Neural cell (in vitro differentiated cells): ENCODE measurements at regions not wholly inside any gene's neighbourhood (a gene's known extent, or its start where the extent isn't known, plus 50 kb on each side); places are given as distances from the start of the nearest gene placed in this dataset.

ENCODE experiments used
- H2AFZ ChIP-seq: fragments of 200-600, 300-800 bp; sonication (generic), shearing (Covaris generic); 2 replicates; pipeline ENCODE4 v1.6.0; 2014; ENCODE audit warnings: low read depth, mild to moderate bottlenecking, antibody characterized with exemption, low read length, moderate library complexity
- H3F3A ChIP-seq: fragments of 200-600 bp; shearing (Covaris generic); 2 replicates; pipeline ENCODE4 v1.6.1; 2016; ENCODE audit warnings: mild to moderate bottlenecking, moderate library complexity, mixed read lengths, antibody characterized with exemption, low read length; ENCODE audit not compliant: insufficient read depth, poor library complexity, severe bottlenecking
- H3K27ac ChIP-seq: fragments of 200-600, 300-800 bp; sonication (generic), shearing (Covaris generic); 2 replicates; pipeline ENCODE4 v1.5.1; 2014; ENCODE audit warnings: mild to moderate bottlenecking, low read length, moderate library complexity
- H3K27me3 ChIP-seq: fragments of 300-800, 200-600 bp; sonication (generic), shearing (Covaris generic); 2 replicates; pipeline ENCODE4 v1.6.0; 2014; ENCODE audit warnings: mild to moderate bottlenecking, low read depth, low read length, moderate library complexity; ENCODE audit not compliant: insufficient read depth
- H3K36me3 ChIP-seq: fragments of 300-800, 200-600 bp; sonication (generic), shearing (Covaris generic); 2 replicates; pipeline ENCODE4 v1.5.1; 2014; ENCODE audit warnings: mild to moderate bottlenecking, antibody characterized with exemption, low read length, moderate library complexity; ENCODE audit not compliant: insufficient read depth
- H3K4me2 ChIP-seq: fragments of 300-800, 200-600 bp; sonication (generic), shearing (Covaris generic); 2 replicates; pipeline ENCODE4 v1.6.0; 2014; ENCODE audit warnings: mild to moderate bottlenecking, low read length
- H3K4me3 ChIP-seq: fragments of 300-800, 200-600 bp; sonication (generic), shearing (Covaris generic); 2 replicates; pipeline ENCODE4 v1.5.1; 2014; ENCODE audit warnings: mild to moderate bottlenecking, low read length, moderate library complexity
- H3K79me2 ChIP-seq: fragments of 200-600 bp; shearing (Covaris generic); replicated peaks from 2 replicates; pipeline ENCODE4 v1.6.0; 2014; ENCODE audit warnings: mild to moderate bottlenecking, low read length, moderate library complexity; ENCODE audit not compliant: insufficient read depth
- H3K9ac ChIP-seq: fragments of 300-800, 200-600 bp; sonication (generic), shearing (Covaris generic); 2 replicates; pipeline ENCODE4 v1.6.1; 2016; ENCODE audit warnings: mild to moderate bottlenecking, low read length, mixed read lengths
- H3K9me2 ChIP-seq: fragments of 200-600 bp; shearing (Covaris generic); 2 replicates; pipeline ENCODE4 v1.6.1; 2016; ENCODE audit warnings: mild to moderate bottlenecking, low read length, mixed read lengths; ENCODE audit not compliant: insufficient read depth
- H3K9me3 ChIP-seq: fragments of 200-600, 300-800 bp; sonication (generic), shearing (Covaris generic); 2 replicates; pipeline ENCODE4 v1.6.1; 2016; ENCODE audit warnings: mild to moderate bottlenecking, mixed run types, low read length, moderate library complexity, mixed read lengths
- H4K20me1 ChIP-seq: fragments of 200-600 bp; shearing (Covaris generic); 2 replicates; pipeline ENCODE4 v1.6.1; 2016; ENCODE audit warnings: mild to moderate bottlenecking, mixed run types; ENCODE audit not compliant: insufficient read depth
- CTCF ChIP-seq: fragments of 450-650 bp; IDR thresholded peaks from 2 replicates; pipeline ENCODE4 v1.5.1; 2014; ENCODE audit warnings: antibody characterized with exemption, mild to moderate bottlenecking, moderate library complexity; ENCODE audit not compliant: poor library complexity, severe bottlenecking
- EP300 ChIP-seq: fragments of 450-650 bp; conservative IDR thresholded peaks from 2 replicates; pipeline ENCODE4 v1.6.1; 2014; ENCODE audit warnings: antibody characterized with exemption, mild to moderate bottlenecking, moderate library complexity; ENCODE audit not compliant: poor library complexity, severe bottlenecking
- EZH2 ChIP-seq: fragments of 200-600, 300-800 bp; shearing (Covaris generic), sonication (generic); IDR thresholded peaks from 2 replicates; pipeline ENCODE4 v1.6.1; 2014; ENCODE audit warnings: antibody characterized with exemption, low read length, borderline replicate concordance, mild to moderate bottlenecking; ENCODE audit not compliant: insufficient read depth, poor library complexity, severe bottlenecking
- MXI1 ChIP-seq: fragments of 450-650 bp; conservative IDR thresholded peaks from 2 replicates; pipeline ENCODE4 v1.6.1; 2014; ENCODE audit warnings: antibody characterized with exemption, mild to moderate bottlenecking; ENCODE audit not compliant: poor library complexity, severe bottlenecking
- POLR2AphosphoS5 ChIP-seq: IDR thresholded peaks from 2 replicates; pipeline ENCODE4 v1.6.1; 2012
- RAD21 ChIP-seq: fragments of 450-650 bp; conservative IDR thresholded peaks from 2 replicates; pipeline ENCODE4 v1.6.1; 2014; ENCODE audit warnings: antibody characterized with exemption, mild to moderate bottlenecking, moderate library complexity
- REST ChIP-seq: IDR thresholded peaks from 2 replicates; pipeline ENCODE4 v1.6.1; 2012; ENCODE audit warnings: borderline replicate concordance
- SMC3 ChIP-seq: fragments of 450-650 bp; conservative IDR thresholded peaks from 2 replicates; pipeline ENCODE4 v1.6.1; 2014; ENCODE audit warnings: antibody characterized with exemption, mild to moderate bottlenecking, moderate library complexity; ENCODE audit not compliant: poor library complexity
- TAF1 ChIP-seq: IDR thresholded peaks from 2 replicates; pipeline ENCODE4 v1.6.1; 2012; ENCODE audit warnings: low read depth

- Histone ChIP-seq H3F3A (no peaks in the 10 kb centered on the region), H3K9ac (no peak overlapping the region), H3K4me2 (no peak overlapping the region), H3K79me2 (no peaks in the 10 kb centered on the region), H4K20me1 (no peaks in the 10 kb centered on the region), H3K27ac (no peak overlapping the region), H2AFZ (no peak overlapping the region), H3K9me3 (no peaks in the 10 kb centered on the region), H3K27me3 (no peaks in the 10 kb centered on the region), H3K9me2 (no peaks in the 10 kb centered on the region), H3K4me3 (no peak overlapping the region), H3K36me3 (no peaks in the 10 kb centered on the region)
- no peak for TF ChIP-seq EZH2
- no peak for TF ChIP-seq POLR2AphosphoS5
- TF ChIP-seq REST = no peak
- TF ChIP-seq RAD21 = no peak
- TF ChIP-seq MXI1 = no peak
- TF ChIP-seq CTCF = no peak
- no peak for TF ChIP-seq EP300
- TF ChIP-seq SMC3 = no peak
- TF ChIP-seq TAF1 = no peak
These were observed 595.3 kb upstream of the POU3F2 start for GRCh38 chr6:98239057-98239456.

- no peaks in the 10 kb centered on the region for H4K20me1 ChIP-seq
- H3K4me2 ChIP-seq = no peak overlapping the region
- no peak for TF ChIP-seq RAD21
- TF ChIP-seq REST = no peak
- no peak for TF ChIP-seq POLR2AphosphoS5
- no peak for TF ChIP-seq SMC3
- no peak for TF ChIP-seq EZH2
- TF ChIP-seq CTCF = no peak
- TF ChIP-seq MXI1 = no peak
- TF ChIP-seq TAF1 = no peak
- no peaks in the 10 kb centered on the region for H3F3A ChIP-seq
- no peaks in the 10 kb centered on the region for H3K36me3 ChIP-seq
- no peaks in the 10 kb centered on the region for H3K9me2 ChIP-seq
- H3K9me3 ChIP-seq = no peaks in the 10 kb centered on the region
- H3K79me2 ChIP-seq = no peaks in the 10 kb centered on the region
- no peak overlapping the region for H3K27ac ChIP-seq
- H3K4me3 ChIP-seq = no peak overlapping the region
- H3K9ac ChIP-seq = no peak overlapping the region
- no peaks in the 10 kb centered on the region for H3K27me3 ChIP-seq
- no peak overlapping the region for H2AFZ ChIP-seq
These were observed 592.7 kb upstream of the POU3F2 start for GRCh38 chr6:98241630-98242029.
